NCI-H2081 treated with DMSO at 0.1 percent for 48 hours (cell line): ENCODE measurements at regions not wholly inside any gene's neighbourhood (a gene's known extent, or its start where the extent isn't known, plus 50 kb on each side); places are given as distances from the start of the nearest gene placed in this dataset.

Source experiments
- DNase-seq: peaks from one replicate; lab custom pipeline; 2025; lab: John Stamatoyannopoulos, UW

GRCh38 chr3:95926904-95927501 lies 887.4 kb upstream of the EPHA6 start:
- no peak for DNase-seq

GRCh38 chr3:95934181-95934580 lies 880.2 kb upstream of the EPHA6 start:
- no peak for DNase-seq

GRCh38 chr3:95939235-95939809 lies 875.1 kb upstream of the EPHA6 start:
- no peak for DNase-seq

GRCh38 chr3:95965704-95966336 lies 848.6 kb upstream of the EPHA6 start:
- DNase-seq = no peak

- no peak for DNase-seq
These were observed 842.8 kb upstream of the EPHA6 start for GRCh38 chr3:95971573-95971972.

- no peak for DNase-seq
These were observed 820.1 kb upstream of the EPHA6 start for GRCh38 chr3:95994338-95994737.

- no peak for DNase-seq
These were observed 813.4 kb upstream of the EPHA6 start for GRCh38 chr3:96000966-96001365.

GRCh38 chr3:96007650-96008195 lies 806.7 kb upstream of the EPHA6 start:
- DNase-seq = no peak

- DNase-seq = no peak
These were observed 801.5 kb upstream of the EPHA6 start for GRCh38 chr3:96012939-96013338.

- DNase-seq = no peak
These were observed 796.8 kb upstream of the EPHA6 start for GRCh38 chr3:96017556-96017955.

- DNase-seq = no peak
These were observed 791.7 kb upstream of the EPHA6 start for GRCh38 chr3:96022676-96023075.

- DNase-seq = no peak
These were observed 786.7 kb upstream of the EPHA6 start for GRCh38 chr3:96027718-96028117.

GRCh38 chr3:96039632-96040031 lies 774.8 kb upstream of the EPHA6 start:
- no peak for DNase-seq

GRCh38 chr3:96059301-96059700 lies 755.1 kb upstream of the EPHA6 start:
- DNase-seq = no peak

- DNase-seq = no peak
These were observed 745.3 kb upstream of the EPHA6 start for GRCh38 chr3:96069065-96069464.

GRCh38 chr3:96070678-96071077 lies 743.7 kb upstream of the EPHA6 start:
- no peak for DNase-seq

- DNase-seq = no peak
These were observed 743.3 kb upstream of the EPHA6 start for GRCh38 chr3:96071097-96071496.

- DNase-seq = no peak
These were observed 742.2 kb upstream of the EPHA6 start for GRCh38 chr3:96072226-96072625.

GRCh38 chr3:96083610-96084009 lies 730.8 kb upstream of the EPHA6 start:
- DNase-seq = no peak

GRCh38 chr3:96086018-96086417 lies 728.4 kb upstream of the EPHA6 start:
- DNase-seq = no peak

GRCh38 chr3:96101006-96101560 lies 713.3 kb upstream of the EPHA6 start:
- DNase-seq = no peak

GRCh38 chr3:96106701-96107100 lies 707.7 kb upstream of the EPHA6 start:
- DNase-seq = no peak
